ENCODE measurements at regions not wholly inside any gene's neighbourhood (a gene's known extent, or its start where the extent isn't known, plus 50 kb on each side); places are given as distances from the start of the nearest gene placed in this dataset.

GRCh38 chr13:61824168-61824567 is 408.5 kb upstream of the PCDH20 start:
- Histone ChIP-seq H3K4me3 (ENCODE audit: low read length, poor library complexity, severe bottlenecking) (no peak overlapping the region), H3K9me2 (replicated peaks; ENCODE audit: low read depth, low read length) (no peaks in the 10 kb centered on the region), H3K4me2 (ENCODE audit: low read depth, low read length, poor library complexity, severe bottlenecking) (no peak overlapping the region), H3K9me3 (ENCODE audit: insufficient read depth, low read depth, low read length) (no peaks in the 10 kb centered on the region), H3F3A (ENCODE audit: low read depth) (no peaks in the 10 kb centered on the region), H3K27me3 (ENCODE audit: insufficient read depth, low read length, poor library complexity, severe bottlenecking) (no peaks in the 10 kb centered on the region), H3K79me2 (ENCODE audit: insufficient read depth, low read length) (no peaks in the 10 kb centered on the region), H4K20me1 (ENCODE audit: insufficient read depth, low read length, poor library complexity, severe bottlenecking) (no peaks in the 10 kb centered on the region), H3K36me3 (ENCODE audit: insufficient read depth, low read length) (no peaks in the 10 kb centered on the region), H3K9ac (ENCODE audit: low read depth, low read length, poor library complexity, severe bottlenecking) (no peak overlapping the region), H3K4me1 (ENCODE audit: insufficient read depth, low read length, poor library complexity, severe bottlenecking) (no peaks in the 10 kb centered on the region), H2AFZ (ENCODE audit: low read length) (no peak overlapping the region)
- TF ChIP-seq CTCF (conservative IDR thresholded peaks at IDR 0.05; ENCODE audit: low read length): no peak
- TF ChIP-seq EZH2phosphoT487 (IDR thresholded peaks at IDR 0.05; ENCODE audit: borderline replicate concordance): no peak

- TF ChIP-seq CTCF (conservative IDR thresholded peaks at IDR 0.05; ENCODE audit: low read length): no peak
- TF ChIP-seq EZH2phosphoT487 (IDR thresholded peaks at IDR 0.05; ENCODE audit: borderline replicate concordance): no peak
- H3K4me1 ChIP-seq (ENCODE audit: insufficient read depth, low read length, poor library complexity, severe bottlenecking): no peaks in the 10 kb centered on the region
- H3K36me3 ChIP-seq (ENCODE audit: insufficient read depth, low read length): no peaks in the 10 kb centered on the region
- H3K4me3 ChIP-seq (ENCODE audit: low read length, poor library complexity, severe bottlenecking): no peak overlapping the region
- H4K20me1 ChIP-seq (ENCODE audit: insufficient read depth, low read length, poor library complexity, severe bottlenecking): no peaks in the 10 kb centered on the region
- H3F3A ChIP-seq (ENCODE audit: low read depth): no peaks in the 10 kb centered on the region
- H2AFZ ChIP-seq (ENCODE audit: low read length): no peak overlapping the region
- no peak overlapping the region for H3K9ac ChIP-seq (ENCODE audit: low read depth, low read length, poor library complexity, severe bottlenecking)
- H3K4me2 ChIP-seq (ENCODE audit: low read depth, low read length, poor library complexity, severe bottlenecking): no peak overlapping the region
- no peaks in the 10 kb centered on the region for H3K79me2 ChIP-seq (ENCODE audit: insufficient read depth, low read length)
- H3K9me3 ChIP-seq (ENCODE audit: insufficient read depth, low read depth, low read length): no peaks in the 10 kb centered on the region
- H3K9me2 ChIP-seq (replicated peaks; ENCODE audit: low read depth, low read length): no peaks in the 10 kb centered on the region
- no peaks in the 10 kb centered on the region for H3K27me3 ChIP-seq (ENCODE audit: insufficient read depth, low read length, poor library complexity, severe bottlenecking)
Measured at GRCh38 chr13:61812286-61812685, 396.6 kb upstream of the PCDH20 start.

GRCh38 chr13:61810065-61810464 is 394.4 kb upstream of the PCDH20 start:
- H3F3A ChIP-seq (ENCODE audit: low read depth): no peaks in the 10 kb centered on the region
- H3K36me3 ChIP-seq (ENCODE audit: insufficient read depth, low read length): no peaks in the 10 kb centered on the region
- TF ChIP-seq EZH2phosphoT487 (IDR thresholded peaks at IDR 0.05; ENCODE audit: borderline replicate concordance) (no peak), CTCF (conservative IDR thresholded peaks at IDR 0.05; ENCODE audit: low read length) (no peak)
- no peaks in the 10 kb centered on the region for H3K9me2 ChIP-seq (replicated peaks; ENCODE audit: low read depth, low read length)
- no peaks in the 10 kb centered on the region for H3K9me3 ChIP-seq (ENCODE audit: insufficient read depth, low read depth, low read length)
- H3K9ac ChIP-seq (ENCODE audit: low read depth, low read length, poor library complexity, severe bottlenecking): no peak overlapping the region
- no peak overlapping the region for H3K4me2 ChIP-seq (ENCODE audit: low read depth, low read length, poor library complexity, severe bottlenecking)
- H2AFZ ChIP-seq (ENCODE audit: low read length): no peak overlapping the region
- no peaks in the 10 kb centered on the region for H3K79me2 ChIP-seq (ENCODE audit: insufficient read depth, low read length)
- H4K20me1 ChIP-seq (ENCODE audit: insufficient read depth, low read length, poor library complexity, severe bottlenecking): no peaks in the 10 kb centered on the region
- H3K4me3 ChIP-seq (ENCODE audit: low read length, poor library complexity, severe bottlenecking): no peak overlapping the region
- no peaks in the 10 kb centered on the region for H3K27me3 ChIP-seq (ENCODE audit: insufficient read depth, low read length, poor library complexity, severe bottlenecking)
- no peaks in the 10 kb centered on the region for H3K4me1 ChIP-seq (ENCODE audit: insufficient read depth, low read length, poor library complexity, severe bottlenecking)

Measured in Loucy (cell line).